ENCODE measurements at regions not wholly inside any gene's neighbourhood (a gene's known extent, or its start where the extent isn't known, plus 50 kb on each side); places are given as distances from the start of the nearest gene placed in this dataset.

- no peak for DNase-seq (ENCODE audit: low read depth)
Observed at GRCh38 chr3:151992326-151993041, 119.0 kb downstream of the SUCNR1 start.

GRCh38 chr3:151995091-151995490, 121.6 kb downstream of the SUCNR1 start:
- DNase-seq (ENCODE audit: low read depth) = no peak

- DNase-seq (ENCODE audit: low read depth) = no peak
Observed at GRCh38 chr3:151998744-151999143, 125.3 kb downstream of the SUCNR1 start.

- no peak for DNase-seq (ENCODE audit: low read depth)
Observed at GRCh38 chr3:151999936-152000335, 126.5 kb downstream of the SUCNR1 start.

- DNase-seq (ENCODE audit: low read depth) = no peak
Observed at GRCh38 chr3:152011812-152012735, 138.6 kb downstream of the SUCNR1 start.

GRCh38 chr3:152019508-152019907, 146.1 kb downstream of the SUCNR1 start:
- DNase-seq (ENCODE audit: low read depth) = no peak

- no peak for DNase-seq (ENCODE audit: low read depth)
Observed at GRCh38 chr3:152021951-152022461, 148.6 kb downstream of the SUCNR1 start.

GRCh38 chr3:152026033-152026556, 152.7 kb downstream of the SUCNR1 start:
- no peak for DNase-seq (ENCODE audit: low read depth)

GRCh38 chr3:152030320-152030719, 156.9 kb downstream of the SUCNR1 start:
- no peak for DNase-seq (ENCODE audit: low read depth)

- DNase-seq (ENCODE audit: low read depth) = no peak
Observed at GRCh38 chr3:152031321-152031720, 157.9 kb downstream of the SUCNR1 start.

GRCh38 chr3:152037297-152037696, 163.9 kb downstream of the SUCNR1 start:
- DNase-seq (ENCODE audit: low read depth) = no peak

- DNase-seq (ENCODE audit: low read depth) = no peak
Observed at GRCh38 chr3:152037953-152038352, 164.5 kb downstream of the SUCNR1 start.

GRCh38 chr3:152038490-152038889, 165.0 kb downstream of the SUCNR1 start:
- DNase-seq (ENCODE audit: low read depth) = no peak

GRCh38 chr3:152039887-152040286, 166.4 kb downstream of the SUCNR1 start:
- no peak for DNase-seq (ENCODE audit: low read depth)

GRCh38 chr3:152040319-152040718, 166.9 kb downstream of the SUCNR1 start:
- DNase-seq (ENCODE audit: low read depth) = no peak

- no peak for DNase-seq (ENCODE audit: low read depth)
Observed at GRCh38 chr3:152043620-152044019, 170.2 kb downstream of the SUCNR1 start.

- no peak for DNase-seq (ENCODE audit: low read depth)
Observed at GRCh38 chr3:152046280-152046679, 172.8 kb downstream of the SUCNR1 start.

GRCh38 chr3:152047465-152047864, 174.0 kb downstream of the SUCNR1 start:
- no peak for DNase-seq (ENCODE audit: low read depth)

- DNase-seq (ENCODE audit: low read depth) = no peak
Observed at GRCh38 chr3:152048831-152049230, 175.4 kb downstream of the SUCNR1 start.

GRCh38 chr3:152050903-152051302, 177.5 kb downstream of the SUCNR1 start:
- DNase-seq (ENCODE audit: low read depth) = no peak

- DNase-seq (ENCODE audit: low read depth) = no peak
Observed at GRCh38 chr3:152051501-152052404, 178.3 kb downstream of the SUCNR1 start.

GRCh38 chr3:152053866-152054265, 180.4 kb downstream of the SUCNR1 start:
- DNase-seq (ENCODE audit: low read depth) = no peak
